Osteoblast (primary cell): ENCODE measurements at regions not wholly inside any gene's neighbourhood (a gene's known extent, or its start where the extent isn't known, plus 50 kb on each side); places are given as distances from the start of the nearest gene placed in this dataset.
"Not testable (repeated sequence)": the region's sequence is repeated elsewhere in the genome, so short reads cannot be mapped to it uniquely, and the experiment has no call there.

Experiments
- DNase-seq: peaks from one replicate; pipeline ENCODE4 v3.0.0; 2011; ENCODE audit warnings: low spot score, mixed read lengths; ENCODE audit not compliant: insufficient read length; ENCODE audit errors: missing footprints
- H2AFZ ChIP-seq: 2 replicates; pipeline ENCODE4 v1.6.0; 2011; ENCODE audit warnings: mild to moderate bottlenecking, low read length
- H3K27ac ChIP-seq: 2 replicates; pipeline ENCODE4 v1.5.1; 2011; ENCODE audit warnings: mild to moderate bottlenecking, low read depth, low read length, moderate library complexity
- H3K27me3 ChIP-seq: 2 replicates; pipeline ENCODE4 v1.6.0; 2012; ENCODE audit warnings: mild to moderate bottlenecking, control low read depth, inconsistent platforms, low read length, moderate library complexity; ENCODE audit not compliant: insufficient read depth
- H3K36me3 ChIP-seq: 2 replicates; pipeline ENCODE4 v1.5.1; 2011; ENCODE audit warnings: mild to moderate bottlenecking, low read length, control low read depth, moderate library complexity; ENCODE audit not compliant: insufficient read depth
- H3K4me1 ChIP-seq: 2 replicates; pipeline ENCODE4 v1.5.1; 2011; ENCODE audit warnings: mild to moderate bottlenecking, low read length, control low read depth, moderate library complexity; ENCODE audit not compliant: insufficient read depth
- H3K4me2 ChIP-seq: 2 replicates; pipeline ENCODE4 v1.6.0; 2011; ENCODE audit warnings: mild to moderate bottlenecking, low read length; ENCODE audit not compliant: insufficient read depth
- H3K4me3 ChIP-seq: fragments of 200-600 bp; sonication (generic); 3 replicates; pipeline ENCODE4 v1.5.1; 2012; ENCODE audit warnings: mild to moderate bottlenecking, low read length, inconsistent platforms; ENCODE audit not compliant: insufficient read depth
- H3K79me2 ChIP-seq: 2 replicates; pipeline ENCODE4 v1.6.0; 2012; ENCODE audit warnings: mild to moderate bottlenecking, low read length, control low read depth, inconsistent platforms; ENCODE audit not compliant: insufficient read depth
- H3K9me3 ChIP-seq: 2 replicates; pipeline ENCODE4 v1.5.1; 2011; ENCODE audit warnings: low read depth, low read length, control low read depth
- H4K20me1 ChIP-seq: 2 replicates; pipeline ENCODE4 v1.6.0; 2012; ENCODE audit warnings: mild to moderate bottlenecking, low read length, control low read depth; ENCODE audit not compliant: insufficient read depth
- TF ChIP-seq, protein P1 (sequence below): IDR thresholded peaks from 2 replicates; pipeline ENCODE4 v1.5.1; 2011; ENCODE audit warnings: mild to moderate bottlenecking, low read depth, low read length, moderate library complexity; ENCODE audit errors: extremely low read depth

DNA sequence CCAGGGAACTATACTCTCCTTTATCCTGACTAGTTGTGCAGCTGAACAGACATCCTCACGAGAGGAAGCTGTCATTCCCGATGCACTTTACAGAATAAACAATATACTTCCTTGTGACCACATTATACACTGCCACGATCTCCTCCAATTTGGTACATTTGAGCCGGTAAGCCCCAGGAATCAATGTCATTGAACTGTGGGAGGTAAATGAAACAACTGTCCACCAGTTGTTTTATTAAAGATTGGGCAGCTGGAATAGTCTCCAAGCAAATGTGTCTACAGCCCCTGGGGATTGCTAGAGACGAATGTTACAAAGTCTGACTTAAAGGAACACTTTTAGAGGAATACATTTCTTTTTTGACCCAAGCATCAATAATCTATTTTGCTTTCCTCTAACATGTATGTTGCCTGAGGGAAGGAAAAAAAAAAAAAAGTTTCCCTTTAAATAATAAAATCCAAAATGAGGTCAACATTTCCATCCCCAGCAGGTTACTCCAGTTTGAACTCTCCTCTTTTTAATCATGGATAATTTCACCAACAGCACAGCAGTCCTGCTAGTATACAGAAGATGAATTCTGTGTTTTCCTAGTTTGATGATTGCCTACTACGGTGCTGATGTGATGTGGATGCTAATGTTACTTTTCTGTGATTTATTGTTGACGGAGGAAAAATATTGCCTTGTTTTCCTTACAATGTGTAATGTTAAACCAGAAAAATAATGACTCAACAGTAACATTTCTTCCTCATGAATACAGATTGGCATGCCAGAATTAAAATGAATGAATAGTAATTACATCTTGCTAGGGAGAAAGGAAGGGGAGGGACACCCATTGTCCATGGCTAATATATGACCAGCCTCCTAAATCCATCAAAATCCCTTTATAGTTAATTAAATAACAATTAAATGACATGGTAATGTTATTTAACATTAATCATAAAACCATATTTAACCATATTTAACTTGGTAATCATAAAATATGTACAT, 360.9 kb downstream of the NEBL start:
- TF ChIP-seq, protein P1, sequence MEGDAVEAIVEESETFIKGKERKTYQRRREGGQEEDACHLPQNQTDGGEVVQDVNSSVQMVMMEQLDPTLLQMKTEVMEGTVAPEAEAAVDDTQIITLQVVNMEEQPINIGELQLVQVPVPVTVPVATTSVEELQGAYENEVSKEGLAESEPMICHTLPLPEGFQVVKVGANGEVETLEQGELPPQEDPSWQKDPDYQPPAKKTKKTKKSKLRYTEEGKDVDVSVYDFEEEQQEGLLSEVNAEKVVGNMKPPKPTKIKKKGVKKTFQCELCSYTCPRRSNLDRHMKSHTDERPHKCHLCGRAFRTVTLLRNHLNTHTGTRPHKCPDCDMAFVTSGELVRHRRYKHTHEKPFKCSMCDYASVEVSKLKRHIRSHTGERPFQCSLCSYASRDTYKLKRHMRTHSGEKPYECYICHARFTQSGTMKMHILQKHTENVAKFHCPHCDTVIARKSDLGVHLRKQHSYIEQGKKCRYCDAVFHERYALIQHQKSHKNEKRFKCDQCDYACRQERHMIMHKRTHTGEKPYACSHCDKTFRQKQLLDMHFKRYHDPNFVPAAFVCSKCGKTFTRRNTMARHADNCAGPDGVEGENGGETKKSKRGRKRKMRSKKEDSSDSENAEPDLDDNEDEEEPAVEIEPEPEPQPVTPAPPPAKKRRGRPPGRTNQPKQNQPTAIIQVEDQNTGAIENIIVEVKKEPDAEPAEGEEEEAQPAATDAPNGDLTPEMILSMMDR, result no peak
- no peak overlapping the region for H2AFZ ChIP-seq
- H4K20me1 ChIP-seq, result no peaks in the 10 kb centered on the region
- no peaks in the 10 kb centered on the region for H3K27me3 ChIP-seq
- H3K79me2 ChIP-seq, result no peaks in the 10 kb centered on the region
- no peak overlapping the region for H3K27ac ChIP-seq
- no peaks in the 10 kb centered on the region for H3K9me3 ChIP-seq
- no peak for DNase-seq
- H3K36me3 ChIP-seq, result no peaks in the 10 kb centered on the region
- H3K4me1 ChIP-seq, result no peaks in the 10 kb centered on the region
- H3K4me3 ChIP-seq, result no peak overlapping the region
- H3K4me2 ChIP-seq, result no peak overlapping the region

DNA sequence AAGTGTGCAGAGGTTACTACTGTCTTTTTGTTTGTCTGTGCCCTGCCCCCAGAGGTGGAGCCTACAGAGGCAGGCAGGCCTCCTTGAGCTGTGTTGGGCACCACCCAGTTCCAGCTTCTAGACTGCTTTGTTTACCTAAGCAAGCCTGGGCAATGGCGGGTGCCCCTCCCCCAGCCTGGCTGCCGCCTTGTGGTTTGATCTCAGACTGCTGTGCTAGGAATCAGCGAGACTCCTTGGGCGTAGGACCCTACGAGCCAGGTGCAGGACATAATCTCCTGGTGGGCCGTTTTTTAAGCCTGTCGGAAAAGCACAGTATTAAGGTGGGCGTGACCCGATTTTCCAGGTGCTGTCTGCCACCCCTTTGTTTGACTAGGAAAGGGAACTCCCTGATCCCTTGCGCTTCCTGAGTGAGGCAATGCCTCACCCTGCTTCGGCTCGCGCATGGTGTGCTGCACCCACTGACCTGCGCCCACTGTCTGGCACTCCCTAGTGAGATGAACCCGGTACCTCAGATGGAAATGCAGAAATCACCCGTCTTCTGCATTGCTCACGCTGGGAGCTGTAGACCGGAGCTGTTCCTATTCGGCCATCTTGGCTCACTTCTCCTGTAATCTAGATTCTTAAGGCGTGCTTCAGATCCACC, 365.7 kb downstream of the NEBL start:
- not testable (repeated sequence) for H3K4me3 ChIP-seq, H3K9me3 ChIP-seq, H3K79me2 ChIP-seq, H3K36me3 ChIP-seq, H2AFZ ChIP-seq, H4K20me1 ChIP-seq, H3K4me2 ChIP-seq, H3K27ac ChIP-seq, H3K4me1 ChIP-seq, DNase-seq, H3K27me3 ChIP-seq

DNA sequence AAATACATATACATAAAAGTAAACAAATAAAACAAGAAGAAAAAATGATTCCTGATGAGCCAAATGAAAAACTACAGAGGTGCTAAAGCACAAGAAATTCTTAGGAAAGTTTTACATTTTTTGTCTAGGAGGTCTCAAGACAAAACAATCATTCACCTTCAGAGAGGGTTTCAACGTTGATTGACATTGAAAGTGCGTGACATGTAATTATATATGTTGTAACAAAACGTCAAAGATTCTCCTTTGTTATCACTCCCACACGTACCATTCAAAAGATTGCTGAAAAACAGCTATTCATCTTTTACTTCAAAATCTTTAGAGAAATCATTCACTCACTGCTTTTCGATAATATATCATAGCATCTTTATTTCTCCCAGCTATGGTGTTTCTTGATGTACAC, 375.9 kb downstream of the NEBL start:
- Histone ChIP-seq H3K27me3 (no peaks in the 10 kb centered on the region), H3K36me3 (no peaks in the 10 kb centered on the region), H3K27ac (no peak overlapping the region), H2AFZ (no peak overlapping the region), H3K79me2 (no peaks in the 10 kb centered on the region), H3K9me3 (no peaks in the 10 kb centered on the region), H3K4me1 (no peaks in the 10 kb centered on the region), H3K4me3 (no peak overlapping the region), H3K4me2 (no peak overlapping the region), H4K20me1 (no peaks in the 10 kb centered on the region)
- DNase-seq, result no peak
- TF ChIP-seq, protein P1, result no peak

DNA sequence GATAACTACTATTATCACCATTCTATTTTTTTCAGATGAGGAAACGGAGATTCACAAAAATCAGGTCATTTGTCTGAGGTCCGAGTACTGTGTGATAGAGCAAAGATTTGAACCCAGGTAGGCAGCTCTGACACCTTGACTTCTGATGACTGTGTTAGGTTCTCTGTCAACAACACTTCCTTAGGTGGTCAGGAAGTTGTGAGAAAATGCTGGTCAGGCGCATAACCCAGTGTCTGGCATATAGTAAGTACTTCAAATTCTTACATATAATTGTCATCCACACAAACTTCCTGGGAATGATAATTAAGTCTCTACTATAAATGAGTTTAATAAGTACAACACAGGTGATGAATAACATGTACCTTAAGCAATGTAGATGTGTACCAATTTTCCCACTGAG, 381.5 kb downstream of the NEBL start:
- no peak overlapping the region for H2AFZ ChIP-seq
- no peaks in the 10 kb centered on the region for H3K4me1 ChIP-seq
- H3K27ac ChIP-seq, result no peak overlapping the region
- no peaks in the 10 kb centered on the region for H4K20me1 ChIP-seq
- no peaks in the 10 kb centered on the region for H3K79me2 ChIP-seq
- TF ChIP-seq, protein P1, result no peak
- no peak for DNase-seq
- no peaks in the 10 kb centered on the region for H3K9me3 ChIP-seq
- no peaks in the 10 kb centered on the region for H3K27me3 ChIP-seq
- H3K4me3 ChIP-seq, result no peak overlapping the region
- H3K36me3 ChIP-seq, result no peaks in the 10 kb centered on the region
- no peak overlapping the region for H3K4me2 ChIP-seq
